ENCODE measurements at regions not wholly inside any gene's neighbourhood (a gene's known extent, or its start where the extent isn't known, plus 50 kb on each side); places are given as distances from the start of the nearest gene placed in this dataset.

DNA sequence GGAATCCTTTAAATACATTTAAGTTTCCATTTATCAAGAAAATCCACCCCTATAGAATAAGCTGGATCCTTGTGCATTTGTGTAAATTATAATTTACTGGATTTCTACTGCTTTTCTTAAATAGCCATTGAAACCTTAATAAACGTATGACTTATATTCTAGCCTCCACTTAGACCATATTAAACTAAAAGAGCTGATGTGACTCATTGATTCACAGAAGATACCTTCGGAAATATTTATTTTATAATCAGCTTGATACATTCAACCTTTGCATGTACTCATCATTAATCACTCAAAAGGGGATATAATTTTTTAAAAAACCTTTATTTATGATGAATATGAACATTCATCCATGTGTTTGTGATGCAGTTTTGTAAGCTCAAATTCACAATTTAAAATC is 136.3 kb downstream of the SPRY2 start:
- in situ Hi-C loops (cut with MboI) (no loop called here), intact Hi-C loops (cut with micrococcal nuclease; ENCODE audit: unreplicated experiment) (no loop called here)
- H3K4me3 ChIP-seq, result no peak overlapping the region
- RAD21 ChIA-PET (ENCODE audit: unreplicated experiment), result interaction anchor here (0.8 kb wide), 1 partner anchor 93 kb away, joined by 3 read pairs; no protein-coding TSS in a partner anchor
- 15% methylated on average over 2 of the region's 2 CpGs for WGBS (ENCODE audit: insufficient coverage, insufficient replicate concordance, low lambda C conversion rate, missing lambda C conversion rate)
- FAIRE-seq (no peak), ATAC-seq (no peak), DNase-seq (ENCODE audit: low read depth, low spot score) (no peak)
- no peak overlapping the region for H3K4me2 ChIP-seq (ENCODE audit: control insufficient read depth, insufficient read depth)
- no peaks in the 10 kb centered on the region for H3K79me2 ChIP-seq (ENCODE audit: control insufficient read depth, insufficient read depth, low read length)
- TF ChIP-seq RUNX3 (IDR thresholded peaks at IDR 0.05; ENCODE audit: low read length), result no peak
- TF ChIP-seq NR2C1 (IDR thresholded peaks at IDR 0.05), result no peak
- no peak for TF ChIP-seq RB1 (IDR thresholded peaks at IDR 0.05; ENCODE audit: borderline replicate concordance)
- no peak for TF ChIP-seq ETV6 (conservative IDR thresholded peaks at IDR 0.05 in 1 of 2, IDR thresholded peaks at IDR 0.05 in 1 of 2; ENCODE audit: borderline replicate concordance in 1 of 2, low read depth in 1 of 2)
- TF ChIP-seq CHD2 (IDR thresholded peaks at IDR 0.05; ENCODE audit: borderline replicate concordance, low read depth, low read length), result no peak
- no peak for TF ChIP-seq GABPA (IDR thresholded peaks at IDR 0.05; ENCODE audit: low read depth)
- TF ChIP-seq HDAC2 (IDR thresholded peaks at IDR 0.05), result no peak
- TF ChIP-seq FOXK2 (IDR thresholded peaks at IDR 0.05), result no peak
- TF ChIP-seq HDAC6 (IDR thresholded peaks at IDR 0.05; ENCODE audit: unreplicated experiment), result no peak
- BruUV-seq (replicated peaks), result no TSS peak
- H2AFZ ChIP-seq (ENCODE audit: control insufficient read depth, low read depth, low read length), result no peak overlapping the region
- SMC1A ChIA-PET (ENCODE audit: uncharacterized antibody, unreplicated experiment), result interaction anchor here (0.7 to 1.4 kb wide), 4 partner anchors 30 to 107 kb away, joined by 3 to 7 read pairs (median 4); no protein-coding TSS in a partner anchor
- H4K20me1 ChIP-seq (ENCODE audit: control insufficient read depth, insufficient read depth), result no peaks in the 10 kb centered on the region
- H3K9me3 ChIP-seq (replicated peaks; ENCODE audit: control insufficient read depth, insufficient read depth, low read length), result no peaks in the 10 kb centered on the region
- no peaks in the 10 kb centered on the region for H3K36me3 ChIP-seq (ENCODE audit: control insufficient read depth in 2 of 2, insufficient read depth in 2 of 2, low read length in 1 of 2)
- H3K27me3 ChIP-seq (replicated peaks in 1 of 2; ENCODE audit: control insufficient read depth in 2 of 2, insufficient read depth in 2 of 2, low read length in 1 of 2), result no peaks in the 10 kb centered on the region
- no peak overlapping the region for H3K9ac ChIP-seq (ENCODE audit: control insufficient read depth, insufficient read depth, low read length)
- no peak overlapping the region for H3K27ac ChIP-seq (ENCODE audit: control insufficient read depth, insufficient read depth)
- H3K4me1 ChIP-seq (ENCODE audit: control insufficient read depth, insufficient read depth, low read length), result no peaks in the 10 kb centered on the region
- CTCF ChIA-PET, result interaction anchor here (0.7 to 2.3 kb wide), 3 partner anchors 13 to 237 kb away, joined by 3 to 7 read pairs (median 4); no protein-coding TSS in a partner anchor
- POLR2A ChIA-PET, result interaction anchor here (0.7 to 1.9 kb wide), 2 partner anchors 10 to 31 kb away, joined by 3 to 4 read pairs; no protein-coding TSS in a partner anchor

Data from GM12878 (cell line).